ENCODE measurements at regions not wholly inside any gene's neighbourhood (a gene's known extent, or its start where the extent isn't known, plus 50 kb on each side); places are given as distances from the start of the nearest gene placed in this dataset.

GRCh38 chr9:119044806-119045205 is 324.4 kb downstream of the BRINP1 start:
- no peak for DNase-seq

GRCh38 chr9:119047513-119048307 is 321.5 kb downstream of the BRINP1 start:
- DNase-seq: no peak

DNA sequence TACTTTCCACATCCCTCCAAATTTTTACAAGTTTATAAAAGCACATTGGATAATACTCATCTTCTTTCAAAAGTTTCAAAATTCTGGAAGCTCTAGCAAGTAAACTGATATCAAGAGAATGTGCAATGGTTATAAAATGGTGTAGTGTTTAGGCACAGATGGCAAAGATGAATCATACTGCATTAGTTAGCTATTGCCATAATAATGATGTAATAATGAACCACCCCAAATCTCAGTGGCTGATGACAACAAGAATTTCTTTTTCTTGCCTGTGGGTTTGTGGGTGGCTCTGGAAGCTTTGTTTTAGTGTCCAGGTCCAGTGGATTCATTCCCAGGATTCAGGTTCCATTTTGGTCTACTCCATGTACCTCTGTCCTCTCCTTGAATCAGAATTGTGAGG is 319.0 kb downstream of the BRINP1 start:
- no peak for DNase-seq

DNA sequence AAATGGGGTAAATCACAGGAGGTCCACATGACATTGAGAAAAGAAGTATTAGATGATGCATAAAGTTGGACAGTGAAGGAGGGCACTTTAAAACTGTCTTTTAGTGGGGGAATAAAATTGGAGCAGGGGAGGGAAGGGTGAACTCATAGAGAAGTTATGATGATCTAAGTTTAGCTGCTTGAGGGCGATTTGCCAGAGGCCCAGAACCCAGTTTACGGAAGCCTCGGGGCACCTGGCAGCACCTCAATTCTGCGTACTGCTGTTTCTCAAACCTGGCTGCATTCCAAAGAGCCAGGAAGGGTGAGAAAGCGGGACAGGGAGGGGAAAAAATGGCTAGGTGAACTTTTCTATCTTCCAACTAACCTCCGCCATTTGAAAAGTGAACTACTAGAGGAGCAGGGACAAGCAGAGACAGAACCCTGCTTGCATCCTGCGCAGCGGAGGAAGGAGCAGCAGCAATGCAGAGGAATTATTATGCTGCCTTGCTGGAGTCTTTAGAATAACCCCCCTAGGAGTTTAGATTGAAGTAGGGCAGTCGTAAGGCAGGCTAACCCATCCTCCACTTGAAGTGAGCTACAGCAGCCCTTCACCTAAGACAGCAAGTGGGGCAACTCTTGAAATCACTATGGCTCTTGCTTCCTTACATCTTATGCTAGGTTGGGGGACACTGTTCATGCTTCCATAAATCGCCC is 316.8 kb downstream of the BRINP1 start:
- no peak for DNase-seq

DNA sequence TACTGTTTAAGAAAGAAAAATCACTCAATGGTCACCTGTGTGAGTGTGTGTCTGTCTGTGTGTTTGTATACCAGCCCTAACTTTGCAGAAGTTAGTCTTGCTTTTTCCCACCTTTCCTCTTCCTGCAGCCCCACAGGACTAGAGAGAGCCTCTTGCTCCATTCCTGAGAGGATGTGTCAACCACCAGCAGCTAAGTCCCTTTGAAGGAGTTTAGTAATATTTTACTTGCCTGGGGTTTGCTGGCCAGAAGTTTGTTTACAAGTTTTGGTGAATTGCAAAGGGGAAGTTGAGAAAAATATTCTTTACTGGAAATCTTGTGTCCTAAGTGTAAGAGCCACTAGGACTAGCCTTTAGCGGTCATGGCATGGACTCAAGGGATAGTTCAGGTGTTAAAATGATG is 316.2 kb downstream of the BRINP1 start:
- DNase-seq: no peak

- no peak for DNase-seq
Observed at GRCh38 chr9:119060629-119061385, 308.4 kb downstream of the BRINP1 start.

GRCh38 chr9:119071636-119072035 is 297.6 kb downstream of the BRINP1 start:
- DNase-seq: peak; percentile 43

- no peak for DNase-seq
Observed at GRCh38 chr9:119074017-119074416, 295.2 kb downstream of the BRINP1 start.

GRCh38 chr9:119078015-119078414 is 291.2 kb downstream of the BRINP1 start:
- DNase-seq: peak; percentile 78

DNA sequence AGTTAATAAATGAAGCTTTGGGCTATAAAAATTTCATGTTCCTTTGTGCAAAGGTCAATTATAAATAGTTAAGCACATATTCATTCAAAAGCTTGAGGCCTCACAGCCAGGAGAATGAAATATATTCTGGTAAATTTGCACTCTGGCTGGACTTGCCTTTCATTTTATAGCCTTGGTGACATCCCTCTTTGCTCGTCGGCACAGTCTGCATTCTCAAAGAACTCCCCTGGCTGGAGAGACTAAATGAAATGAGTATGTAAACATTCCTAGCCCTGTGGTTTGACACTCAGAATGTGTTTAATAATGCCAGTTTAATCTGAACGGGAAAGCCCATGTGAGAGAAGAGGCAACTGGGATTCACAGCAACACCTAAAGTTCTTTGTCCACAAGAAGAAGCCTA is 285.6 kb downstream of the BRINP1 start:
- no peak for DNase-seq

GRCh38 chr9:119086590-119086989 is 282.6 kb downstream of the BRINP1 start:
- no peak for DNase-seq

GRCh38 chr9:119088002-119088547 is 281.2 kb downstream of the BRINP1 start:
- DNase-seq: peak; percentile 75

DNA sequence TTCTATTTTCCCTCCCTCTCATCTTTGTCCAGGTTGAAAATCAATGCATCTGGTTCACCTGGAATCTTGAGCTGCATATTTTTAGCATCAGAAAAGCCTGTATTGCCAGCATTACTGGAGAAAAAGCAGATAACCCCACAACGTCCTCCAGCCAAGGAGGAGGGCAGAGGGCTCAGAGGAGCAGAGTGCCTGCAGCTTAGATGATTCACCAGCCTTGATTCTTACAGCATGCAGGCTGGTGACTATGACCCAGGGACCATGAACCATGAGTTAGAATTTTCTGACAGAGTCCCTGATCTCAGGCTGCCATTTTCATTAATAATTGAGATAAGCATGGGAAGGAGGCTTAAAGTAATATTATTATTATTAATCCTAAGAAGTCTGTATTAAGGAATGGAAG is 278.2 kb downstream of the BRINP1 start:
- no peak for DNase-seq

DNA sequence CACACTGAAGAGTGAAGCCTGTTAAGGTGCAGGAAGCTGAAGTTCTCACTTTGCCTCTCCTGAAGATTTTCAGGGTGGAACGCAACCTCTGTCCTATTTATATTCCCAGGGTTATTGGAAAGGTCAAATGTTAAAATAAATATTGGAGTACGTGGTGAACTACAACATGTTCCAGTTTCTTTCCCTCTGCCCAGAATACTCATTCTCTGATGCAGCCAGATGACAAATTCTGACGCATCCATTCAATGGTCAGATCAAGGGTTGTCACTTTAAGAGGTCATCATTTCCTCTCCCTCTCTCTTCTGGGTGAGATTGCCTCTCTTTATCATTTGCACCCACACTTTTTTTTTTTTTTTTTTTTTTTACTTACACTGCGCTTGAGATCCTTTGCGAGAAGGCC is 277.1 kb downstream of the BRINP1 start:
- DNase-seq: no peak

- DNase-seq: no peak
Observed at GRCh38 chr9:119094086-119094485, 275.1 kb downstream of the BRINP1 start.

- DNase-seq: no peak
Observed at GRCh38 chr9:119095072-119095471, 274.2 kb downstream of the BRINP1 start.

DNA sequence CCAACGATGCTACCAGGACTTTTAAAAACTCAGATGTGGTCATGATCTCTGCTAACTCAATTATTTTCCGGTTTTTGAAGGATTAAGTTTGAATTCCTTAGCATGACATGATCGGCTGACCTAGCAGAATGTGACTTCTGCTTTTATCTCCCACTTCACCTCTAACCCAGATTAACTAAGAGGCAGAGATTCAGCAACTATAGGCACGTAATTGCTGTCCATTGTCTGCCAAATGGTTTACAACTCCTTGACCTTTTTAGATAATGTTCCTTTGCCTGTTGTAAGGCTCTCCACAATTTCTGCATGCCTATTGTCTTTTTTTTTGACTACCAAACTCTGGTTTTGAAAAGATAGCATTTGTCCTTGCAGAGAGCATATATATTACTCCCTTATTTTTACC is 268.2 kb downstream of the BRINP1 start:
- DNase-seq: no peak

DNA sequence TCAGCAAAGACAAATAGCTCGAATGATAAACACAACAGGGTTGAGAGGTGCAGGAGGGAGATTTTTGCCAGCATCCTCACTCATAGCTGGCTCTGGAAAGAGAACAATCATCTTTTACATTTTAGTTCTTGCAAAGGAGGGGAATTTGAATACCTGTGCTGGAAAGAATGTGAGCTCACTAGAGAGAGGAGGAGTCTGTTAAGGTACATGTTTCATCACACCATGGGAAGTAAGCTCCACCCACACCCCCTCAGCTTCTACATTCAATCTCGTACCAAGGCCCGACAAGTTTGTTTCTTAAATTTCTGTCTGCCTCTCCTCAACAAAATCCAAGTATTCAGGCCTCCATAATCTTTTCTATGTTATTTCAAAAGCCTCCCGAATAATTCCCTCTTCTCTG is 254.6 kb downstream of the BRINP1 start:
- DNase-seq: no peak

Data from NCI-H774 (cell line).